NCI-H2227 (cell line): ENCODE measurements at regions not wholly inside any gene's neighbourhood (a gene's known extent, or its start where the extent isn't known, plus 50 kb on each side); places are given as distances from the start of the nearest gene placed in this dataset.

ENCODE experiments used
- DNase-seq: peaks from one replicate; lab custom pipeline; 2025; ENCODE audit not compliant: unreplicated experiment; lab: John Stamatoyannopoulos, UW

DNA sequence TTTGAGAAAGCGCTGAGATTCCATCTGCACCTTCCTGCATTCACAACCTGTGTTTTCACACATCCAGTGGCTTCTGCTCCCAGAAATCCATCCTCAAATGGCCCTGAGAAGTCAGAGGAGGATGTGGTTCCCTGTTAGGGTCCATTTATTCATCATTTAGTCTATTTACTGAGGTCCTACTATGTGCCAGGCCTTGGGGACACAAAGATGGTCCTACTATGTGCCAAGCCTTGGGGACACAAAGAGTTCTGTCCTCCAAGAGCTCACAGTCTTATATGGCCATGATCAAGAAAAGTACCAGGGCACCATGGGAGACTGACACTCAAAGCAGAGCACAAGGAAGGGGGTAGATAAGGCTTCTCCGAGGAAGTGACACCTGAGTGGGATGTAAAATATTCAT lies 147.1 kb upstream of the ATP1B1 start:
- no peak for DNase-seq

DNA sequence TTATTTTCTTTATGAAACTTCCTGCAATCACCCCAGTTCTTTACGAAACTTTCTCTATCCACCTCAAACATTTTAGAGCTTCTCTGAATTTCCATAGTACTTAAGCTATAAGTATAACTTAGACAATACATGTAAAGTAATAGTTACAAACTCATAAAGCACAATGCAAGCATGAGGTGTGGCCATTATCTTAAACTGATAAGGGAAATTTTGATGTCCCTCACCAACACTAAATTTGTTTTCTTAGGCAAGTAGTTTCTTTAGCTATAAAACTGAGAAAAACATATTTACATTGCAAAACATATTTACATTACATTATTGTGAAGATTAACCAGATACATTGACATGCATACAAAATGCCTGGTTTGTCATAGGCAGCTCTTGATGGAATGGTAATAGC lies 146.4 kb upstream of the ATP1B1 start:
- DNase-seq = no peak

DNA sequence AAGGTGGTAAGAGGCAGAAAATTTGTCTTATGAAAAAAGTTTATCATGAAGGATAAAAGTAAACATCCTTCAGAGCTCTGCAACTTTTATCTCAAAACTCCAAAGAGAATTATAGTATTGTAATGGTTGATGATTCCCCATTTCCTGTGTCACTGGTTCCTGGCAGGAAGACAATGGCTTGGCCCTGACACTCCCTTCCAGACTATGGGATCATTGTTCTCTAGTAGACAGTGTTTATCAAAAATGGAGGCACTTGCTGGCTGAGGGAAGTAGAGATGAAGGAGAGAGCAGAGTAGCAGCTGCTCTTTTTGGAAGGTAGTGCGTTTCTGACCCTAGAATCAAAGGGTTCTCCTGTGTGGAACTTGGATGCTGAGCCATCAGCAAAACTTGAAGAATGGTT lies 145.9 kb upstream of the ATP1B1 start:
- DNase-seq = no peak

DNA sequence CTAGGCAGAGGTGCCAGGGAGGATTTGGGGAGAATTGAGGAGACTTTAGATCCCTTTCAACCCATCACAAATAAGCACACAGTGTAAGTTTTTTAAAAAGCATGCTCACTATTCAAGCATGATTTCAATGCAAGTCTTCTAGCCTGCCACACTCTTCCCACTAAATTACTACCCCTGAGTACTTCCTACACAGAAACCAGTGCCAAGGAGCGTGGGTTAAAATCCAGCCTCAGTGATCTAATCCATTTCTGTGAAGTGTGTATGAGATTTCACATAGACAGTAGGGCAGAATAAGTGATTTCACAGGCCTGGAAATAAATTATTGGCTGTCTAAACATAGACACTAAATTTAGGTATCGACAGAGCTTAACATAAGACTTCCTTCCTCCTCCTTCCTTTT lies 142.9 kb upstream of the ATP1B1 start:
- no peak for DNase-seq

DNA sequence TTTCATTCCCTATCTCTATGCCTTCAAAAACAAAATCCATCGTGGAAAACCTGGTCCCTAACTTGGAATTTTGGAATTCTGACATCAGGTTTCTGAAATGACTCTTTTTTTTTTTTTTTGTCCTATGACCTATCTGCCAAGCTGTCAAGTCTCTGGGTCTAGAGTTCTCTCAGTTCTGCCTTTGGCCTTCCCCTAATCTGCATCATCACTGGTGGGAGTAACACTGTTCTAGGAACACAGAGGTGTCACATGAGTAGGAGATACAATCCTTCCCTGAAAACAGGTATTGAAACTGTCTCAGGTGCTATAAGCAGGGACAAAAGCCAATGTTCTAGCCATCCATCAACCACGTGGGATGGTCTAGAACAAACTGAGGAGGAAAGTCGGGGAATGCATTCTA lies 142.0 kb upstream of the ATP1B1 start:
- no peak for DNase-seq

DNA sequence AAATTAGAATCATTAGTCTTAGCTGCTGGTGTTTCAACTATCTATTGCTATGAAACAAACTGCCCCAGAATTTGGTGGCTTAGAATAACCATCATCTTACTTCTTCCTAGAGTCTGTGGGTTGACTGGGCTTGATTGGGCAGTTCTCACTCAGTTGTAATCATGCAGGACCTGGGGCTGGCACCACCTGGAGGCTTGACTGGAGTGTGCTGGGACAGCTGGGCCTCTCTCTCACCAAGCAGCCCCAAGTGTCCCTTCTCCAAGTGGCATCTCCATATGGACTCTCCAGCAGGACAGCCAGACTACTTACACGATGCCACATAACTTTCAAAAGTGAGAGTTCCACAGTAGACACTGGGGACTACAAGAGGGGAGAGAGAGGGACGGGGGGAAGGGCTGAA lies 140.3 kb upstream of the ATP1B1 start:
- no peak for DNase-seq

DNA sequence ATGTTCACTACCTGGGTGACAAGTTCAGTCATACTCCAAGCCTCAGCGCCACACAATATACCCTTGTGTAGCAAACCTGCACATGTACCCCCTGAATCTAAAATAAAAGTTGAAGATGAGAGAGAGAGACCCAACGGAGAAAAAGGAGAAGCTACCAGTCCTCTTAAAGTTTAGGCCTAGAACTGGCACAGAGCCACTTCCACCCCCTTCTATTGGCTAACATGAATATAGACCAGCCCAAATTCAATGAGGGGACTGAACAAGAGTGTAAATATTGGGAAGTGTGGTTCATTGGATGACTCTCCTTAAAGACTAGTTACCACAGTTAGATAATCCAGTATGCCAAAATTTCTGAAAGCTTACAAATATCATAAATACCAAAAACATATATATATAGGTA lies 139.9 kb upstream of the ATP1B1 start:
- no peak for DNase-seq

DNA sequence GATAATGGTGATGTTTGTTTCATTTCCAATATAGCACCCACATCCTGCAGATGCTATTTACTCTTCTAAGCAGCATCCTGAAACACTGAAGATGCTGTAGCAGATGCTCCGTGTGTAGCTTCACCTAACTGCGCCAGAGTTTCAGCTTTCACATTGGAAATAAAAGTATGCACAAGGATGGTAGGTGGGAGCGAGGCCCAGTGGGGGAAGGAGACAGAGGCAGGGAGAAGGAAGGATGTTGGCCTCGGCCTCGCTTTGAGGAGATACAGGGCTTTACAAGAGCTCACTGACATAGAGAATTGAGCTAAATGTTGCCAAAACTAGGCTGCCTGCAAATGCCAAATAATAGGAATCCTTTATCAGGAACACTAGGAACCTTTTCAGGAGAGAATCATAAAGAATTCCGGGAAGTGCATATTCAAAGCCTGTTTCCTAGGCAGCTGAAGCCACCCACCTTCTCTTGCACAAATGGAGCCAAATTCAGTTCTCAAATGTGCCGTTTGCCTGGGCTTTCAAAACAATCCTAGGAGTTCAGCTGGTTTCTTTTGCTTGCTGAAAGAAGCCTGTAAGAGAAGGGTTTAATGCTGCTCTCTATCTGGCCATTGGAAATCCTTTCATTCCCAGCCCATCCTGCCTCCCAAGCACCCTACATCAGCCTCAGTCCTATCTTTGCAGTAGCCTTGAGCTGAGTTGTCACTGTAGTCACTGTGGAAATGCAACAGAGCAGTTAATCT lies 135.4 kb upstream of the ATP1B1 start:
- no peak for DNase-seq

DNA sequence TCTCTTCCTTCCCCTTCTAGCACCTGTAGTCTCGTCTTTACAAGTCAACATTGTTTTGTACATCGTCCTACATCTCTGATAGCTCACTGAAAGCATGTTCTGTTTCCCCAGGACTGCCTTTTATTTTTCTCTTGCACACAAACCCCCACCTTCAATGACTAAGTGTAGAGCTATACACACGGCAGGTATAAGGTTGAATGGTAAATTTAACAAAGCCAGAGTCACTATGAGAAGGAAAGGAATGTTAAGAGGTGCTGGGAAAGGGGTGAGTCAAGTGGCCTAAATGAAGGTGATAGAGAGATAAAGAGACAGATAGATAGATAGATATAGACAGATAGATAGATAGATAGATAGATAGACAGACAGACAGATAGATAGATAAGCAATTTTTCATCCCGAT lies 134.3 kb upstream of the ATP1B1 start:
- DNase-seq = no peak

DNA sequence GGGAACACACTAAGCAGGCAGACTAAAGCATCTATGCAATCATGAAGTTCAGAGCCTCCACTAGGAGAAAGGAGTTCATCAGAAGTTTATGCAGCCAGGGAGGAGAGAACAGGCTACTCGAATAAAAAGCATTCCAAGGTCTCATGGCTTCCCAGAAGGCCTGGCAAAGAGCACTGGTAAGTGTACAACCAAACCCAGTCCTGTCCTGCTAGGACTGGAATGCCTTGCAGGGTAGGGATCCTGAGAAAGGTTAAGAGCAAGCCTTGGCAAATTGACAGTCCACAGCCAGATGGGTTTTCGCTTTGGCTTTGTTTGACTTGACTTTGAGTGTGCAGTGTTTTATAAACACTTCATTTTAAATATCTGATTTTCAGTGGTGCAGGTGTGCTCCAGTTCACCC lies 133.6 kb upstream of the ATP1B1 start:
- no peak for DNase-seq

DNA sequence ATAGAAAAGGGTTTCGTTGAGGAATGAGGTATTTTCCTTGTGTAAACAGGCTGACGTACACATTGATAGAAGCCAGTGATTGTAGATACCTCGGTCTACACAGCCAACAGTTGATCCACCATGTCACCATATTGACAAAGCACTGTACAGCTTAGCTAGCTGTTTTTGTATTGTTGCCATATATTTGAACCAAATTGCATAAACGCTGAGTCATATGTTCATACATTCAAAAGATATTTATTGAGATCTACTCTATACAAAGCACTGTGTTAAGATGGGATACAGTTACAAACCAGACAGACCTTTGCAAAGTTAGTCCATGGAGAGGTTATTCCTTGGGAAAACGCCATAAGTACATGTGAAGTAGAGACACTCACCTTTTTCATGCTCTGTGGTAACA lies 132.4 kb upstream of the ATP1B1 start:
- DNase-seq = no peak

DNA sequence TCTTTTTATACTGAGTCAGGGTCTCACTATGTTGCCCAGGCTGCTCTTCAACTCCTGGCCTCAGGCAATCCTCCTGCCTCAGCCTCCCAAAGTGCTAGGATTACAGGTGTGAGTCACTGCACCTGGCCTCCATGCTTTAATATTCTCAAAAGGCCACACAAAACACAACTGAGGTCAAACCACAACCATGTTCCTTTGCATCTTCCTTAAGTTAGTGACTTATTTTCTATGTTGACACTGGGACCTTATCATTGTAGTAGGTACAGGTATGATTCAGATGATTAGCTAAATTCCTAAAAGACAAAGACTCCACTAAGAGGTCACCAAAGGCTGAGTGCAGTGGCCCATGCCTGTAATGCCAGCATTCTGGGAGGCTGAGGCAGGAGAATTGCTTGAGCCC lies 131.9 kb upstream of the ATP1B1 start:
- no peak for DNase-seq

DNA sequence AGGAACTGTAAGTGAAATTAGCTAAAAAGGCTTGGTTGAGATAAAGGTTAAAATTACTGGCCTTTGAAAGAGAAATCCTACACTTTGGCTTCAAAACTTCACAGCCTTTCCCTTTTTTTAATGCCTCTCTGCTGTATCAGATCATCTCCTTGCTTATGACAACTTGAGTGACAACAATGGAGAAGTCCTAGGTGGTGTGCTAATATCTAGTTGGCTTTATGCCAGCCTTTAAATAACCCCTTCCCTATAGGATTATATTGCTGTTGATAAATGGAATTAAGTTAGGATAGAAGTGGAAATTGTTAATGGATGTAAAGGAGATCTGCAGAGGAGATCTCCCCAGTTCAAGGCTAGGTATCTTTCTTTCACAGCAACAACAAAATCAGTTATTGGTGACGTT lies 130.2 kb upstream of the ATP1B1 start:
- no peak for DNase-seq

DNA sequence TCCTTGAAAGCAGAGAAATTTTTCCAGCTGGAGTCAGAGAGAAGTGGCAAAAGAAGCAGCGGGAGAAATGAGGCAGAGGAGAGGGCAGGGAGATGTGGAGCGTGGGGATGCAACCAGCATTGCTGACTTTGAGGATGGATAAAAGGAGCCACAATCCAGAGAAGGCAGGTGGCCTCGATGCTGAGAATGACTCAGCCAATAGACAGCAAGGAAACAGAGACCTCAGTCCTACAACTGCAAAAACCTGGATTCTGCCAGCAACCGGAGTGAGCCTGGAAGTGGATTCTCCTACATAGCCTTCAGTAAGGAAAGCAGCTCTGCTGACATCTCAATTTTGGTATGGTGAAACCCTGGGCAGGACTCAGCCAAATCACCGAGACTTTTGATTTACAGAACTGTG lies 128.9 kb upstream of the ATP1B1 start:
- no peak for DNase-seq

DNA sequence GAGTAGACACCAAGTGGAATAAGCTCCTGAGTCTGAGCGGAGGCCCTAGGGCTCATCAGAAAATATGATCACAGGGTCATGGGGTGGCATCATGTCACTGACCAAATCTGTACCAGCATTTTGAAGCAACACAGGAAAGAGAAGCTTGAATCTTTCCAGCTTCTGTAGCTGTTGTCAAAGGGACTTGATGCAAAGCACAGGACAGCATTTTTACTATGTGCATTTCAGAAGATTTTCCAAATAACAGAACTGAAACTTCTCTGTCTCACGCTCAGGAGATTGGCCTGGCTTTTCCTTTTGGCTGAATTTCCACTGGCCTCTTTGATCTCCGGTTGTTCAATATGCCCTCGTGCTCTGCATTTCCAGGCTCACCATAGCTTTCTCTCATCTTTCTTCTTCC lies 127.2 kb upstream of the ATP1B1 start:
- DNase-seq = no peak

DNA sequence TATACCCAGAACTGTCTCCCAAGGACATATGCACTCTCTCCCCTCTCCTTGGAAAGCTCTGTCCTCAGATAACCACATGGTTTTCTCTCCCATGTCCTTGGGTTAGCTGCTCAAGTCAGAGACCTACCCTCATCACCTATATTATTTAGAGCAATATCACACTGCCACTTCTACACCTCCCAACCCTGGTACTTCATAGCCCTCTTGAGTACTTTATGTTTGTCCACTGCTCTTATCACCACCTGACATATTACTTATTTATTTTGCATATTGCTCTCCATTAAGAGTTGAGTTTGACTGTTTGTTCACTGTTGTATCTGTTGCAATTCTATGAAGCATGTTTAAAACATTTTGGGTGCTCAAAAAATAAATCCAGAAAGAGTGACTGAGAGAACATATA lies 126.3 kb upstream of the ATP1B1 start:
- DNase-seq = no peak

DNA sequence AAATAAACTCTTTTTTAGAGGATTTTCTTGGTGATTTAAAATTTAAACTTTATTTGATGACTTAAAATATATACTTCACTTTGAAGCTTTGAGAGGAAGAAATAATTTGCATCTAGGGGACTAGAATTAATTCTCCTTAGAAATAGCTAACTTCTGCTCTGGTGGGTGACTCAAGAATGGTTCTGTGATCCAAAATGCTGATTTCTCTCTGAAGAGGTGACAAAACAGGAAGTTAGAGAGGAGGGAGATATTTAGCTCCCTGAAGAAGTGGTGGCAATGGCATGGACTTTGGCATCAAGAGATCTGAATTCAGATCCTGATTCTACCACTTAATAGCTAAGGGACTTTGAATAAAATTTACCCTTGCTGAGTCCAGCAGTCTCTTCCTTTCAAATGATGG lies 125.8 kb upstream of the ATP1B1 start:
- no peak for DNase-seq

DNA sequence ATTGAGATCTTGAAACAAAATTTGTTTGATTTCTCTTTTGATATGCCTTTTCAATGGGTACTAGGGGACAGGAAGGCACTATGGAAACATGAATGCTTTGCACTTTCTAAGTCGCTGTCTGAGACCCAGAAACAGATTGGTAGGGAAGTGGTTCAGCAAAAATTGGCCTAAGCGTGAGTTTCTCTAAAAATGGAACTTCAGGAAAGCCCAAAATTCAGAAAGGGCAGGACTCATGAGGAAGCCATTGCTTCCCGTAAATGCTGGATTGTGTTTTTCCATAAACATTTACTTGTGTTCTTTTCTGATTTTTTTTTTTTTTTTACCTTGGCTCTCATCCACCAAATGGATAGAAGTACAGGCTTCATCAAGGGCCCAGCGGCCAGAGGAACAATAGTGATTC lies 123.7 kb upstream of the ATP1B1 start:
- DNase-seq = no peak

DNA sequence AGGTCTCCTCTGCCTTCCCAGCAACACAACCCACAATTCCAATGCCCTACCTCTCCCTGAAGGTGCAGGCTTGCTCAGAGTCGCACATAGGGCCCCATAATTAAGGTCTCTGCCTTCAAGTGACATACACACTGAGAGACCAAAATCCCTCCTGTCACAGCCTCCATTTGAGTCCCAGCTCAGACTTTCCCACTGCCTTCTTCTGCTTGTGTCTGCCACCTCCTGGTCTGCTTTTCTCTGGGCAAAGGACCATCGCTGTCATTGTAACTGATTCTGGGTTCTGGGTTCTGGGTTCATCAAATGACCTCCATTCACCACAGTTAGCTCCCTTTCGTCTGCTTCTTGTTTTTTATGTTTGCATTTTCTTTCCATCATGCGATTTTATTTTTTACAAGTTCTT lies 119.2 kb upstream of the ATP1B1 start:
- DNase-seq = no peak

DNA sequence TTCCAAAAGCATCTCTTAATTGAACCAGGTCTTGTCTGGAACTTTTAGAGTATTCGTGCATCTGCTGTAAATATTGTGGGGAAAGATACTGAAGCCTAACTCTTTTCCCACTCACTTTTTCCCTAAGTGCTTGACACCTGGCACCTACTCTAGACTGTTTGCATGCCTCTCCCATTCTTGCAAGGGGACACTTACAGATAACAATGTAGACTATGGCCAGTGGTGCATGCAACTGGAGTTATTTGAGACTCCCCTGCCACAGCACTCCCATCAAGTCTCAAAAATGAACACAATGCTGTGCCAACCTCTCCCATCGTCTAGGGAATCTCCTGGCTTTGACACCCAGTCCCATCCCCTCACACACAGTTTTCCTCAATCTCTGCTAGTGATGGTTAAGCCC lies 118.6 kb upstream of the ATP1B1 start:
- DNase-seq = no peak

DNA sequence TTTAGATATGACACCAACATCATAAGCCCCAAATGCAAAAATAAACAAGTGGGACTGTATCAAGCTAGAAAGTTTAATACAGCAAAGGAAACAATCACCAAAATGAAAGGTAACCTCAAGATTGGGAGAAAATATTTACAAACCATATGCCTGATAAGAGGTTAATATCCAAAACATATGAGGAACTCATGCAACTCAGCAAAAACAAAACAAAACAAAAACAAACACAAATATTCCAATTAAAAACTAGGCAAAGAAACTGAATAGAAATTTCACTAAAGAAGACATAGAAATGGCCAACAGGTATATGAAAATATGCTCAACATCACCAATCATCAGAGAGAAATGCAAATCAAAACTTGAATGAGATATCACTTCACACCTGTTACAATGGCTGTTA lies 116.5 kb upstream of the ATP1B1 start:
- no peak for DNase-seq

DNA sequence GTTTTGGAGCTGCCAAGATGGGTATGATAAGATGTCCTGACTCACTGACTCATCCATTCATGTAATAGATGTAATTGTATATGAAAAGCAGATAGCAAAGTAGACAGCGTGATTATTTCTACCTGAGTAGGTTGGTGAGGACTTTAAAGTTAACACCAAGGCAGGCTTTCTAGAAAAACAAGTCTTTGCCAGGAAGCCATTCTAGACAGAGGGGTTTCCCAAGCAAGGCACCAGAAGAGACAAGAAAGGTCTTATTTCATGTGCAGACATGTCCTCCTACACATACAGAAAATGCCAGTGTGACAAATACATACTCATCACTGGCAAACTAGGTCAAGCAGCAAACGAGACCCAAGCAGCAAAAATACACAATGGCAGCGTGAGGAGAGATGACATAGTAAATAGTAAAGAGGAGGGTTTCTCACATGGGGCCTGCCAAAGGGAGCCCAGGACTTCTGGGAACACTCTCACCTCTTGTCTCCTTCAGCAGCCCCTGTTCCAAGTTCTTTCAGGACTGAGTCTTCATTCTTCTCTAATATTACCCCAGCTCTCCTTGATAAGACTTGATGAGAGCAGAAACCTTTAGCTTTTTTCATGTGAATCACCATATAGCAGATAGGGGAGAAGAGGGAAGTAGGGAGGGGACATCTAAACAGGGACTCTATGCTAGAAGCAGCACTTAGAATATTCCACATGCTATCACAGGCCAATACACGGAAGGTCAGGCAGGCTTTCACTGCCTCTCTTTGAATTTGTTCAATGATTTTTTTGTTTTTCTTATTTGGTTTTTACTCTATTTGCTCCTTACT lies 114.6 kb upstream of the ATP1B1 start:
- no peak for DNase-seq

DNA sequence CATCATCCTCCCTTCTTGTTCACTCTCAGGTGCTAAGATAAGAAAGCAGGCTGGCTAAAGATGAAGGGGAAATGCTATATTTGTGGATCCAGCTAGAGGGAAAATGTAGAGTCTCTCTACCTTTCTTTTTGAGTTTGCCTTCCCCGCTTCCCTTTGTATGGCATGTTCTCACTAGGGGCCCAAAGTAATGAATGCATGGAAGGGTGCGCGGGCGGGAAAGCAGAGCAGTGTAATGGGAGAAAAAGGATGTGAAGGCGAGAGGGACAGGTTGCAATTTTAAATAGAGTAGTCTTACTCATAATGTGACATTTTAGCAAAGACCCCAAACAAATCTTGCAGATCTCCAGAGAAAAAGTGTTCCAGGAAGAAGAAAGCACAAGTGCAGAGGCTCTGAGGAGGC lies 105.1 kb upstream of the ATP1B1 start:
- no peak for DNase-seq
